ENCODE measurements at regions not wholly inside any gene's neighbourhood (a gene's known extent, or its start where the extent isn't known, plus 50 kb on each side); places are given as distances from the start of the nearest gene placed in this dataset.

DNA sequence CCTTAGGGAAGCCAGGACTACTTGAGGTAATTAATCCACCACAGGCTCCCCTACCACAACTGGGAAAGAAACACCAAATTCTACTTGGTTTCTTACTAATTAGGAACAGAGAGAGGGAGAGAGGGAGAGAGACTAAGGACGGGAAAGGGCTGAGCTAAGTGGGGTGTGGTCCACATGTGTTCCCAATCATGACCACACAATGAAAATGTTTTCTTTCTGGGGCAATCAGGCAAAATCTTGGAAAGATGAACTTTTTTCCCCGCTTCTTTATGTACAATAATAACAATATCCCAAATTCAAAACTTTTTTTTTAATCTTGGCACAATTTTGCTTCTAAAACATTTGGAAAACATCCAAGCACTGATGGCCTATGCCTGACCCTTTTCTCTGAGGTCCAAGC lies 734.4 kb downstream of the MAFB start:
- H3K4me1 ChIP-seq (ENCODE audit: control insufficient read depth, extremely low read depth, insufficient read depth, low read length), result no peaks in the 10 kb centered on the region
- DNase-seq (ENCODE audit: low read depth, low spot score), result no peak
- no peak overlapping the region for H3K4me3 ChIP-seq (replicated peaks in 1 of 3; ENCODE audit: insufficient read depth in 1 of 3, low read depth in 1 of 3, low read length in 3 of 3)
- H3K27me3 ChIP-seq (ENCODE audit: control insufficient read depth in 2 of 2, insufficient read depth in 2 of 2, low read length in 2 of 2), result no peaks in the 10 kb centered on the region
- dilution Hi-C loops (cut with MboI; ENCODE audit: extremely low pct_ligation_motif_present, low sequenced_read_pairs) (no loop called here), intact Hi-C loops (cut with micrococcal nuclease) (no loop called here)
- CTCF ChIA-PET, result no interaction called here
- no peak overlapping the region for H3K9ac ChIP-seq (replicated peaks; ENCODE audit: extremely low read depth, insufficient read depth, low read length)
- H4K20me1 ChIP-seq (replicated peaks; ENCODE audit: control insufficient read depth, extremely low read depth, insufficient read depth, low read length), result no peaks in the 10 kb centered on the region
- no peak overlapping the region for H3K4me2 ChIP-seq (ENCODE audit: insufficient read depth, low read length)
- H3K9me1 ChIP-seq (replicated peaks; ENCODE audit: control insufficient read depth, extremely low read depth, insufficient read depth, low read length), result no peaks in the 10 kb centered on the region
- no peak for TF ChIP-seq FOS (IDR thresholded peaks at IDR 0.05; ENCODE audit: borderline replicate concordance, insufficient read depth, low read length)
- no peak for TF ChIP-seq EZH2 (IDR thresholded peaks at IDR 0.05; ENCODE audit: borderline replicate concordance, low read depth, low read length, severe bottlenecking)
- TF ChIP-seq, protein P1, sequence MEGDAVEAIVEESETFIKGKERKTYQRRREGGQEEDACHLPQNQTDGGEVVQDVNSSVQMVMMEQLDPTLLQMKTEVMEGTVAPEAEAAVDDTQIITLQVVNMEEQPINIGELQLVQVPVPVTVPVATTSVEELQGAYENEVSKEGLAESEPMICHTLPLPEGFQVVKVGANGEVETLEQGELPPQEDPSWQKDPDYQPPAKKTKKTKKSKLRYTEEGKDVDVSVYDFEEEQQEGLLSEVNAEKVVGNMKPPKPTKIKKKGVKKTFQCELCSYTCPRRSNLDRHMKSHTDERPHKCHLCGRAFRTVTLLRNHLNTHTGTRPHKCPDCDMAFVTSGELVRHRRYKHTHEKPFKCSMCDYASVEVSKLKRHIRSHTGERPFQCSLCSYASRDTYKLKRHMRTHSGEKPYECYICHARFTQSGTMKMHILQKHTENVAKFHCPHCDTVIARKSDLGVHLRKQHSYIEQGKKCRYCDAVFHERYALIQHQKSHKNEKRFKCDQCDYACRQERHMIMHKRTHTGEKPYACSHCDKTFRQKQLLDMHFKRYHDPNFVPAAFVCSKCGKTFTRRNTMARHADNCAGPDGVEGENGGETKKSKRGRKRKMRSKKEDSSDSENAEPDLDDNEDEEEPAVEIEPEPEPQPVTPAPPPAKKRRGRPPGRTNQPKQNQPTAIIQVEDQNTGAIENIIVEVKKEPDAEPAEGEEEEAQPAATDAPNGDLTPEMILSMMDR (IDR thresholded peaks at IDR 0.05; ENCODE audit: extremely low read depth in 1 of 2, insufficient read depth in 1 of 2, low read depth in 1 of 2, low read length in 2 of 2), result no peak
- no peak for TF ChIP-seq POLR2A (IDR thresholded peaks at IDR 0.05; ENCODE audit: low read depth, low read length)
- H3K79me2 ChIP-seq (ENCODE audit: control insufficient read depth, insufficient read depth, low read length), result no peaks in the 10 kb centered on the region
- no peak overlapping the region for H2AFZ ChIP-seq (ENCODE audit: low read depth, low read length)
- POLR2A ChIA-PET, result no interaction called here
- no peak for FAIRE-seq
- no peaks in the 10 kb centered on the region for H3K36me3 ChIP-seq (ENCODE audit: control insufficient read depth in 2 of 2, extremely low read depth in 1 of 2, insufficient read depth in 2 of 2, low read length in 2 of 2)
- no peaks in the 10 kb centered on the region for H3K9me3 ChIP-seq (replicated peaks; ENCODE audit: control insufficient read depth, insufficient read depth, low read length)
- H3K27ac ChIP-seq (ENCODE audit: insufficient read depth, low read depth, low read length), result no peak overlapping the region
- no TSS peak for BruUV-seq (replicated peaks)

DNA sequence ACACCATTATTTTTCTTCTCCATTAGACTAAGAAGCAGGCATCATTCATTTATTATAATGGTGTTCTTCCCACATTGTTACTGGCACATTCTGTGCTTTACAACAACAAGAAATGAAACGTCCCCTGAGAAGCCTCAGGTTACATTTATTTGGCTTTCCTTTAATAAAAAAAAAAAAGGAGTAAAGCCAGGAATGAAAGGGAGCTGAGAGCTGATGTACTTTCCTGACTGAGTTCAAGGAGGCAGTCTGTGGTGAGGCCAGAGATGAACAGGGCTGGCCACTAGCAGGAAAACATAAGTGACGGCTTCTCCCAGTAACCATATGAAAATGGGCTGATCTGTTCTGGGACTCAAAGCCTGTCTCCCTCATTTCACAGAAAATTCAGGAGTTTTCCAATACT lies 742.1 kb downstream of the MAFB start:
- no peaks in the 10 kb centered on the region for H4K20me1 ChIP-seq (replicated peaks; ENCODE audit: control insufficient read depth, extremely low read depth, insufficient read depth, low read length)
- dilution Hi-C loops (cut with MboI; ENCODE audit: extremely low pct_ligation_motif_present, low sequenced_read_pairs) (no loop called here), intact Hi-C loops (cut with micrococcal nuclease) (no loop called here)
- FAIRE-seq (no peak), DNase-seq (ENCODE audit: low read depth, low spot score) (no peak)
- no peaks in the 10 kb centered on the region for H3K36me3 ChIP-seq (ENCODE audit: control insufficient read depth in 2 of 2, extremely low read depth in 1 of 2, insufficient read depth in 2 of 2, low read length in 2 of 2)
- no peak overlapping the region for H3K4me3 ChIP-seq (replicated peaks in 1 of 3; ENCODE audit: insufficient read depth in 1 of 3, low read depth in 1 of 3, low read length in 3 of 3)
- H3K9me1 ChIP-seq (replicated peaks; ENCODE audit: control insufficient read depth, extremely low read depth, insufficient read depth, low read length), result no peaks in the 10 kb centered on the region
- no peaks in the 10 kb centered on the region for H3K9me3 ChIP-seq (replicated peaks; ENCODE audit: control insufficient read depth, insufficient read depth, low read length)
- H2AFZ ChIP-seq (ENCODE audit: low read depth, low read length), result no peak overlapping the region
- no peaks in the 10 kb centered on the region for H3K79me2 ChIP-seq (ENCODE audit: control insufficient read depth, insufficient read depth, low read length)
- no peaks in the 10 kb centered on the region for H3K27me3 ChIP-seq (ENCODE audit: control insufficient read depth in 2 of 2, insufficient read depth in 2 of 2, low read length in 2 of 2)
- TF ChIP-seq EZH2 (IDR thresholded peaks at IDR 0.05; ENCODE audit: borderline replicate concordance, low read depth, low read length, severe bottlenecking) (no peak), POLR2A (IDR thresholded peaks at IDR 0.05; ENCODE audit: low read depth, low read length) (no peak), JUN (IDR thresholded peaks at IDR 0.05; ENCODE audit: borderline replicate concordance, insufficient read depth, insufficient read length, low read depth) (no peak), GATA2 (IDR thresholded peaks at IDR 0.05; ENCODE audit: insufficient read depth, insufficient read length, low read depth, low read length) (no peak), FOS (IDR thresholded peaks at IDR 0.05; ENCODE audit: borderline replicate concordance, insufficient read depth, low read length) (no peak)
- no peak overlapping the region for H3K27ac ChIP-seq (ENCODE audit: insufficient read depth, low read depth, low read length)
- H3K9ac ChIP-seq (replicated peaks; ENCODE audit: extremely low read depth, insufficient read depth, low read length), result no peak overlapping the region
- CTCF ChIA-PET, result no interaction called here
- POLR2A ChIA-PET, result no interaction called here
- H3K4me2 ChIP-seq (ENCODE audit: insufficient read depth, low read length), result no peak overlapping the region
- no TSS peak for BruUV-seq (replicated peaks)
- H3K4me1 ChIP-seq (ENCODE audit: control insufficient read depth, extremely low read depth, insufficient read depth, low read length), result no peaks in the 10 kb centered on the region
